ENCODE measurements at regions not wholly inside any gene's neighbourhood (a gene's known extent, or its start where the extent isn't known, plus 50 kb on each side); places are given as distances from the start of the nearest gene placed in this dataset.
"Not testable (repeated sequence)": the region's sequence is repeated elsewhere in the genome, so short reads cannot be mapped to it uniquely, and the experiment has no call there.

- 80% methylated on average over 6 of the region's 6 CpGs for WGBS
- Histone ChIP-seq H3K4me3 (no peak overlapping the region), H3K36me3 (no peaks in the 10 kb centered on the region), H3K9me3 (no peaks in the 10 kb centered on the region), H3K27me3 (no peaks in the 10 kb centered on the region), H3K27ac (replicated peaks in 1 of 4) (no peak overlapping the region), H3K4me1 (no peaks in the 10 kb centered on the region)
- TF ChIP-seq EP300 (IDR thresholded peaks at IDR 0.05) = no peak
- no peak for TF ChIP-seq POLR2A (IDR thresholded peaks at IDR 0.05; ENCODE audit: low read depth)
- TF ChIP-seq POLR2AphosphoS5 (IDR thresholded peaks at IDR 0.05) = no peak
- TF ChIP-seq, protein P1, sequence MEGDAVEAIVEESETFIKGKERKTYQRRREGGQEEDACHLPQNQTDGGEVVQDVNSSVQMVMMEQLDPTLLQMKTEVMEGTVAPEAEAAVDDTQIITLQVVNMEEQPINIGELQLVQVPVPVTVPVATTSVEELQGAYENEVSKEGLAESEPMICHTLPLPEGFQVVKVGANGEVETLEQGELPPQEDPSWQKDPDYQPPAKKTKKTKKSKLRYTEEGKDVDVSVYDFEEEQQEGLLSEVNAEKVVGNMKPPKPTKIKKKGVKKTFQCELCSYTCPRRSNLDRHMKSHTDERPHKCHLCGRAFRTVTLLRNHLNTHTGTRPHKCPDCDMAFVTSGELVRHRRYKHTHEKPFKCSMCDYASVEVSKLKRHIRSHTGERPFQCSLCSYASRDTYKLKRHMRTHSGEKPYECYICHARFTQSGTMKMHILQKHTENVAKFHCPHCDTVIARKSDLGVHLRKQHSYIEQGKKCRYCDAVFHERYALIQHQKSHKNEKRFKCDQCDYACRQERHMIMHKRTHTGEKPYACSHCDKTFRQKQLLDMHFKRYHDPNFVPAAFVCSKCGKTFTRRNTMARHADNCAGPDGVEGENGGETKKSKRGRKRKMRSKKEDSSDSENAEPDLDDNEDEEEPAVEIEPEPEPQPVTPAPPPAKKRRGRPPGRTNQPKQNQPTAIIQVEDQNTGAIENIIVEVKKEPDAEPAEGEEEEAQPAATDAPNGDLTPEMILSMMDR (IDR thresholded peaks at IDR 0.05) = no peak
- no peak for DNase-seq (ENCODE audit: extremely low spot score)
- intact Hi-C loops (cut with DNase I) = no loop called here
Observed at GRCh38 chr16:25370541-25370940, 112.9 kb upstream of the ZKSCAN2 start.

GRCh38 chr16:25367773-25368524 is 110.3 kb upstream of the ZKSCAN2 start:
- intact Hi-C loops (cut with DNase I) = no loop called here
- H3K27ac ChIP-seq (replicated peaks in 1 of 4) = no peak overlapping the region
- H3K36me3 ChIP-seq = no peaks in the 10 kb centered on the region
- H3K4me1 ChIP-seq = no peaks in the 10 kb centered on the region
- H3K9me3 ChIP-seq = no peaks in the 10 kb centered on the region
- peaks cover 0 to 4% (median 0%) of the 10 kb centered on the region in 4 donors for H3K27me3 ChIP-seq
- no peak overlapping the region for H3K4me3 ChIP-seq
- TF ChIP-seq POLR2A (IDR thresholded peaks at IDR 0.05; ENCODE audit: low read depth) (no peak), EP300 (IDR thresholded peaks at IDR 0.05) (no peak)
- TF ChIP-seq, protein P1 (IDR thresholded peaks at IDR 0.05) = no peak
- WGBS = 90% methylated on average over 5 of the region's 8 CpGs
- no peak for DNase-seq (ENCODE audit: extremely low spot score)

- DNase-seq (ENCODE audit: extremely low spot score) = no peak
- Histone ChIP-seq H3K4me1 (no peaks in the 10 kb centered on the region), H3K36me3 (no peaks in the 10 kb centered on the region), H3K27ac (replicated peaks in 1 of 4) (no peak overlapping the region), H3K27me3 (peaks cover 0 to 4% (median 0%) of the 10 kb centered on the region in 4 donors), H3K9me3 (no peaks in the 10 kb centered on the region), H3K4me3 (no peak overlapping the region)
- TF ChIP-seq EP300 (IDR thresholded peaks at IDR 0.05) (no peak), POLR2AphosphoS5 (IDR thresholded peaks at IDR 0.05) (no peak), POLR2A (IDR thresholded peaks at IDR 0.05; ENCODE audit: low read depth) (no peak)
- TF ChIP-seq, protein P1 (IDR thresholded peaks at IDR 0.05) = no peak
- intact Hi-C loops (cut with DNase I) = no loop called here
- 36% methylated on average over 2 of the region's 2 CpGs for WGBS
Observed at GRCh38 chr16:25366078-25366477, 108.4 kb upstream of the ZKSCAN2 start.

GRCh38 chr16:25359516-25359915 is 101.9 kb upstream of the ZKSCAN2 start:
- H3K36me3 ChIP-seq; H3K27me3 ChIP-seq; H3K4me3 ChIP-seq; H3K4me1 ChIP-seq; intact Hi-C loops (cut with DNase I); DNase-seq (ENCODE audit: extremely low spot score); H3K9me3 ChIP-seq; H3K27ac ChIP-seq (replicated peaks in 1 of 4): not testable (repeated sequence)
- 87% methylated on average over 8 of the region's 8 CpGs for WGBS

GRCh38 chr16:25344006-25344405 is 86.4 kb upstream of the ZKSCAN2 start:
- Histone ChIP-seq H3K36me3 (no peaks in the 10 kb centered on the region), H3K27me3 (no peaks in the 10 kb centered on the region), H3K4me3 (no peak overlapping the region), H3K4me1 (no peaks in the 10 kb centered on the region), H3K27ac (replicated peaks in 1 of 4) (no peak overlapping the region), H3K9me3 (no peaks in the 10 kb centered on the region)
- TF ChIP-seq EP300 (IDR thresholded peaks at IDR 0.05) = no peak
- no peak for TF ChIP-seq POLR2A (IDR thresholded peaks at IDR 0.05; ENCODE audit: low read depth)
- intact Hi-C loops (cut with DNase I) = no loop called here
- DNase-seq (ENCODE audit: extremely low spot score) = no peak
- WGBS = 72% methylated on average over 5 of the region's 5 CpGs

DNA sequence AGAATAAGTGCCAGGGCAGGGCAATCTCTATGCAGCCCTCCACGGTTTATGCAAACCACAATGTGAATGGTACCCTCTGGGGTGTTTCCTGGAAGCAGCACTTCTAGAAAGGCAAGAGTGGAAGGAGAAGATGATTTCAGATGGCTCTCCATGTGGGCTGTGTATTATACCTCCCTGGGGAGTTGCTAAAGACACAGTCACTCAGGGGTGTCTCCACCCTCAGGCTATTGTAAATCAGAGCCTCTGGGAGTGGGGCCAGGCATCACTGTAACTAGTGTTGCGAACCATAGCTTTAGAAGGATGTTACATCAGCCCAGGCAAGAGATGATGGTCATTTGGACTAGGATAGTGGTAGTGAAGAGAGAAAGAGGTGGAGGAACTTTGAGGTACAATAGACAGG is 83.3 kb upstream of the ZKSCAN2 start:
- Histone ChIP-seq H3K4me1 (no peaks in the 10 kb centered on the region), H3K27me3 (no peaks in the 10 kb centered on the region), H3K4me3 (no peak overlapping the region), H3K36me3 (no peaks in the 10 kb centered on the region), H3K9me3 (no peaks in the 10 kb centered on the region), H3K27ac (replicated peaks in 1 of 4) (no peak overlapping the region)
- no peak for TF ChIP-seq POLR2A (IDR thresholded peaks at IDR 0.05; ENCODE audit: low read depth)
- TF ChIP-seq POLR2AphosphoS5 (IDR thresholded peaks at IDR 0.05) = no peak
- TF ChIP-seq, protein P1 (IDR thresholded peaks at IDR 0.05) = no peak
- no peak for TF ChIP-seq EP300 (IDR thresholded peaks at IDR 0.05)
- 77% methylated on average over 2 of the region's 2 CpGs for WGBS
- DNase-seq (ENCODE audit: extremely low spot score) = no peak
- intact Hi-C loops (cut with DNase I) = no loop called here
